GM12864 (cell line): ENCODE measurements at regions not wholly inside any gene's neighbourhood (a gene's known extent, or its start where the extent isn't known, plus 50 kb on each side); places are given as distances from the start of the nearest gene placed in this dataset.
"Not testable (repeated sequence)": the region's sequence is repeated elsewhere in the genome, so short reads cannot be mapped to it uniquely, and the experiment has no call there.

ENCODE experiments used
- DNase-seq: peaks from one replicate; pipeline ENCODE4 v3.0.0-alpha.2; 2011; ENCODE audit warnings: low read depth
- H3K4me3 ChIP-seq: 2 replicates; pipeline ENCODE4 v1.5.1; 2011; ENCODE audit warnings: mild to moderate bottlenecking, low read depth, low read length, control low read depth
- TF ChIP-seq, protein P1 (sequence below): IDR thresholded peaks from 2 replicates; pipeline ENCODE4 v1.5.1; 2011; ENCODE audit warnings: low read depth, mild to moderate bottlenecking, moderate library complexity, low read length, control low read depth, inconsistent platforms; ENCODE audit errors: missing control alignments

DNA sequence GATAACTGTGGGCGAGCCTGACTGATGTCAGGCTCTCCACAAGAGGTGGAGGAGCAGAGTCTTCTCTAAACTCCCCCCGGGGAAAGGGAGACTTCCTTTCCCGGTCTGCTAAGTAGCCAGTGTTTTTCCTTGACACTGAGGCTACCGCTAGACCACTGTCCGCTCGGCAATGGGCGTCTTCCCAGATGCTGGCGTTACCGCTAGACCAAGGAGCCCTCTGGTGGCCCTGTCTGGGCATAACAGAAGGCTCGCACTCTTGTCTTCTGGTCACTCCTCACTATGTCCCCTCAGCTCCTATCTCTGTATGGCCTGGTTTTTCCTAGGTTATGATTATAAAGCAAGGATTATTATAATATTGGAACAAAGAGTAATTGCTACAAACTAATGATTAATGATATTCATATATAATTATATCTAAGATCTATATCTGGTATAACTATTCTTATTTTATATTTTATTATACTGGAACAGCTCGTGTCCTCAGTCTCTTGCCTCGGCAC is 278.7 kb downstream of the CAAP1 start:
- not testable (repeated sequence) for DNase-seq

DNA sequence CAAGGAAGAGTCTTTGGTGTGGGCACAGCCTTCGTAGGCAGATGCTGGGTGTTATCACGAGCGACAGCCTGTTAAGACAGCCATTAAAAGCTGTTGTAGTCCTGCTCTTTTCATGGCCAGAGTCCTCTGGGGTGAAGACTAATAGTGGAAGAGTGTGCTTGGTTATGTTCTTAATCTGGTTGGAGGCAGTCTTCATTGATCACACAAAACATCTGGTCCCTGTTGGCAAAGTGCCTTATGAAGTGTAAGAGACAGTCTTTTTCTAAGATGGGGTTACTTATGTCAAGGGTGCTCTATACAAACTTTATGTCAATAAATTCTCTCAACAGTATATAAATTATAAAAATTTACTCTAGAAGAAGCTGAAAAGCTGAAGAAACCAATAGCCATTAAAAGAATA is 280.4 kb downstream of the CAAP1 start:
- H3K4me3 ChIP-seq = no peak overlapping the region
- DNase-seq = no peak
- TF ChIP-seq, protein P1, sequence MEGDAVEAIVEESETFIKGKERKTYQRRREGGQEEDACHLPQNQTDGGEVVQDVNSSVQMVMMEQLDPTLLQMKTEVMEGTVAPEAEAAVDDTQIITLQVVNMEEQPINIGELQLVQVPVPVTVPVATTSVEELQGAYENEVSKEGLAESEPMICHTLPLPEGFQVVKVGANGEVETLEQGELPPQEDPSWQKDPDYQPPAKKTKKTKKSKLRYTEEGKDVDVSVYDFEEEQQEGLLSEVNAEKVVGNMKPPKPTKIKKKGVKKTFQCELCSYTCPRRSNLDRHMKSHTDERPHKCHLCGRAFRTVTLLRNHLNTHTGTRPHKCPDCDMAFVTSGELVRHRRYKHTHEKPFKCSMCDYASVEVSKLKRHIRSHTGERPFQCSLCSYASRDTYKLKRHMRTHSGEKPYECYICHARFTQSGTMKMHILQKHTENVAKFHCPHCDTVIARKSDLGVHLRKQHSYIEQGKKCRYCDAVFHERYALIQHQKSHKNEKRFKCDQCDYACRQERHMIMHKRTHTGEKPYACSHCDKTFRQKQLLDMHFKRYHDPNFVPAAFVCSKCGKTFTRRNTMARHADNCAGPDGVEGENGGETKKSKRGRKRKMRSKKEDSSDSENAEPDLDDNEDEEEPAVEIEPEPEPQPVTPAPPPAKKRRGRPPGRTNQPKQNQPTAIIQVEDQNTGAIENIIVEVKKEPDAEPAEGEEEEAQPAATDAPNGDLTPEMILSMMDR = no peak

More for the DNA sequence above, 278.7 kb downstream of the CAAP1 start:
- TF ChIP-seq, protein P1 = peak; percentile 38
- not testable (repeated sequence) for H3K4me3 ChIP-seq

DNA sequence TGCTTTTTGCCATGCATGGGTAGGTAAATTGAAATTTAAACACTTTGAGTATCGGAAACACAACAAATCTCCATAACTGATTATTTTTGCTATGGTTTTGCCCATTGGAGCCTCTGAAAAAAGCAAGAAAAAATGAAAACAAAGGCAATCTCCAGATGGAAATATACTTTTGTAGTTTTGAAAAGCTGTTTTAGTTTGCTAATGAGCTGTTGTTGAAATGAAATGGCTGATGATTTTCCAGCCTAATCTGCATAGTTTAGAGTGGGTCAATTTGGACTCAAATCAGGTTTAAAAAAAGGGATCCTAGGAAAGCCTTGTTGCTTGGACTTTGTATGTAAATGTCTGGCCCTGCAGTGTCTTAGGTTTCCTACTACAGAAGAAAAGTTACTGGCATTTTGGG is 285.8 kb downstream of the CAAP1 start:
- TF ChIP-seq, protein P1 = no peak
- no peak for DNase-seq
- no peak overlapping the region for H3K4me3 ChIP-seq

DNA sequence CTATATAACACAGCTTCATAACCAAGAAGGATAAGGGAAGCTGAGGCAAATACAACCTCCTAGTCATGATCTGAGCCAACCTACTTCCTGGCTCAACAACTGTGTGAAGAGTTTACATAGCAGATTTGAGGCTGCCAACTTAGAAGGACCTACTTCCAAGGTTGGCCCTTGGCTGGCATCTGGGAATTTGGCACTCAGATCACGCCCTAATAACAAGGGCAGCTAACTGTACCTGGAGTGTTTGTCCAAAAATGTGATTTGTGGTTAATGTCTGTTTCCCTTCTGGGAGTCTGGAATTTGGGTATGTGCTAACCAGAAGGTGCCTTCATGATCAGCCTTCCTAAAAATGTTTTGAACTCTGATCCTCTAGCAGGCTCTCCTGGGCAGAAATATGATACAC is 287.2 kb downstream of the CAAP1 start:
- no peak overlapping the region for H3K4me3 ChIP-seq
- TF ChIP-seq, protein P1 = no peak
- no peak for DNase-seq

DNA sequence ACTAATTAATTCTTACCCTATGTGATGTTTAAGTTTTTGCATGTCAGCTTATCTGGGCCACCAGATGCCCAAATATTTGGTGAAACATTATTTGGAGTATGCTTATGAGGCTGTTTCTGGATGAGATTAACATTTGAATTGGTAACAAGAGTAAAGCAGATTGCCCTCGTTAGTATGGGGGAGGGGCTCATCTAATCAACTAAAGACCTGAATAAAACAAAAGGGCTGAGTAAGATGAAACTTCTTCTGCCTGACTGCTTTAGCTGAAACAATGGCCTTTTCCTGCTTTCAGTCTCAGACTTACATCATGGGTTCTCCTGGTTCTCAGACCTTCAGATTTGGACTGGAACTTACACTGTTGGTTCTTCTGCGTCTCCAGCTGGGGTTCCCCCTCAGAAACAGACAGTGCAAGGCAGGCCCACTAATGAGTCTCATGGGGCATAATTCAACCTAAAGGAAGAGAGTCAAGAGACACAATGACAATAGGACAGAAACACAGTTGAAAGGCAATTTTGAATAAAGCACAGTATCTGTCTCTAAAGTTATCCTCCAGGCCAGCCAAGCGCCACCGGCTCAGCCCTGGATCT is 288.4 kb downstream of the CAAP1 start:
- no peak overlapping the region for H3K4me3 ChIP-seq
- TF ChIP-seq, protein P1 = no peak
- no peak for DNase-seq

DNA sequence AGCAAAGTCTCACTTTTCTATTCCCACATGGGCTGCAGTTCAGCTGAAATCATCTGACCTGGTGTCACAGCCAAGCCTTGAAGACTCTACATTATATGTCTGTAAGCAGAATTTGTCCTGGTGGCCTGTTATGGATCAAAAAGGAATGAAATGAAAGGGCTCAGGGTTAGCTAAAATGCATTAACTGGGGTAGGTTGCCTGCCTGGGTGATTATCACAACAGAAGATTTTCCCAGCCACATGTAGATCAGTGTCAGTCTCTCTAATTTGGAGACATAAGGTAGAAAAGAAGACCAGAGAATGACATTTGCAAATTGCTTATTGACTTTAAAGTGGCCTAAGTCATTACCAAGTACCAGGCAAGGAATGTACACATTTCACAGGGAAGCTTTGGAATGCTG is 289.0 kb downstream of the CAAP1 start:
- TF ChIP-seq, protein P1 = no peak
- DNase-seq = no peak
- no peak overlapping the region for H3K4me3 ChIP-seq

DNA sequence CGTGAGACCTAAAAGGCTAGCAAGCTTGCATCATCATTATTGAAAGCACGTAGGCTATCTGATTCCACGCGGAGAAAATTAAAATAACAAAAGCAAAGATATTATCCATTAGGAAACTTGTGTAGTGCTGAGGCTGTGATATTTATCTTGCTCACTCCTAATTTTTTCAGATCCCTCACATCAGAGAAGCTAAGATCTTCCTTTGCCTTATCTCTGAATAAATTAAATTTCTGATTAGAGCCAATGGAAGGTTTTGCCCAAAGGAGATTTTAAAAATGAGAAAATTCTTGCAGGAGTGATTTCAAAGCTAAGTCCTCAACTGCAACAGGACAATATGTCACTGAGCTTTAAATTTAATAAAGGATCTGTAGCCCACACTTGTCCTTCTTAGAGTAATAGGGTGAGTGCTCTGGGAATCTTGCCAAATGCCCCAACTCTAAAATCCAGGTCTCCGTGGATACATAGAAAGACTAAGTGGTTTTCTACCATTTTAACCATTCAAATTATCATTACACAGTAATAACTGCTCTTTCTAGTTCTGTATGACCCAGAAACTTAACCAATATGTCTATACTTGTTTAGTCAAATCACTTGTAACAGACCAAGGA is 295.0 kb downstream of the CAAP1 start:
- no peak for DNase-seq
- TF ChIP-seq, protein P1 = no peak
- H3K4me3 ChIP-seq = no peak overlapping the region
